AG04450 (cell line): ENCODE measurements at regions not wholly inside any gene's neighbourhood (a gene's known extent, or its start where the extent isn't known, plus 50 kb on each side); places are given as distances from the start of the nearest gene placed in this dataset.
A peak's percentile ranks its signal among the peaks of the same experiment; 100 is the strongest.

Experiments
- CTCF ChIA-PET: fragments of 300-600, 350-600 bp; formaldehyde crosslinking; extraction: SDS; loops from one replicate; lab custom pipeline; 2022; ENCODE audit warnings: antibody characterized with exemption, inconsistent platforms; lab: Charles Lee
- POLR2A ChIA-PET: fragments of 350-600 bp; formaldehyde crosslinking; extraction: SDS; loops from one replicate; lab custom pipeline; 2021; ENCODE audit warnings: antibody characterized with exemption, inconsistent platforms; lab: Yijun Ruan, JAX
- DNase-seq: peaks from one replicate; pipeline ENCODE4 v3.0.0-alpha.2; 2011; ENCODE audit warnings: low read depth, low spot score
- H3K27ac ChIP-seq: one replicate; pipeline ENCODE4 v1.5.1; 2012; ENCODE audit warnings: low read depth, low read length, control low read depth
- H3K27me3 ChIP-seq: one replicate; pipeline ENCODE4 v1.6.0; 2012; ENCODE audit warnings: low read length; ENCODE audit not compliant: control insufficient read depth, insufficient read depth
- H3K4me3 ChIP-seq: 2 replicates; pipeline ENCODE4 v1.5.1; 2011; ENCODE audit warnings: mild to moderate bottlenecking, low read depth, low read length, control low read depth
- H3K9me3 ChIP-seq: 2 replicates; pipeline ENCODE4 v1.5.1; 2012; ENCODE audit warnings: low read length; ENCODE audit not compliant: control insufficient read depth, insufficient read depth
- TF ChIP-seq, protein P1 (sequence below): IDR thresholded peaks from 2 replicates; pipeline ENCODE4 v1.5.1; 2011; ENCODE audit warnings: low read depth, low read length, control low read depth, inconsistent platforms

DNA sequence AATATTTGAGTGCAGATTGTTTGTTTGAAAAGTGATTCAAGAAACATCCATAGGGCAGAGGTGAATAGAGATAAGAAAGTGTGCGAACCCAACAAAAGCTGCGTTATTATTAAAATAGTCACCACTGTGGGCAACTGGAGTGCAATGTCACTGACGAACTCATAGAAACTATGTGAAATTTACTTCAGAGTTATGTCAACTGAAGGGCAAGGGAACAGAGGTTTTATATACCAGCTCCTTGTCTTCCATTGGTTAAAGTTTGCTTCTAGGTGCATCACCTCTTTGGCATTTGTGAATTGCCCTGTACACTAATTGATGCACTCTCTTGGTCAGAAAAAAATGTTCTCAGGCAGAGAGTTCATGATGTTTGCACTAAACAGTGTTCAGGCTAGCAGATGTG is 110.5 kb upstream of the NYAP2 start:
- TF ChIP-seq, protein P1, sequence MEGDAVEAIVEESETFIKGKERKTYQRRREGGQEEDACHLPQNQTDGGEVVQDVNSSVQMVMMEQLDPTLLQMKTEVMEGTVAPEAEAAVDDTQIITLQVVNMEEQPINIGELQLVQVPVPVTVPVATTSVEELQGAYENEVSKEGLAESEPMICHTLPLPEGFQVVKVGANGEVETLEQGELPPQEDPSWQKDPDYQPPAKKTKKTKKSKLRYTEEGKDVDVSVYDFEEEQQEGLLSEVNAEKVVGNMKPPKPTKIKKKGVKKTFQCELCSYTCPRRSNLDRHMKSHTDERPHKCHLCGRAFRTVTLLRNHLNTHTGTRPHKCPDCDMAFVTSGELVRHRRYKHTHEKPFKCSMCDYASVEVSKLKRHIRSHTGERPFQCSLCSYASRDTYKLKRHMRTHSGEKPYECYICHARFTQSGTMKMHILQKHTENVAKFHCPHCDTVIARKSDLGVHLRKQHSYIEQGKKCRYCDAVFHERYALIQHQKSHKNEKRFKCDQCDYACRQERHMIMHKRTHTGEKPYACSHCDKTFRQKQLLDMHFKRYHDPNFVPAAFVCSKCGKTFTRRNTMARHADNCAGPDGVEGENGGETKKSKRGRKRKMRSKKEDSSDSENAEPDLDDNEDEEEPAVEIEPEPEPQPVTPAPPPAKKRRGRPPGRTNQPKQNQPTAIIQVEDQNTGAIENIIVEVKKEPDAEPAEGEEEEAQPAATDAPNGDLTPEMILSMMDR: no peak
- ChIA-PET CTCF (interaction anchor here (1.0 kb wide), 2 partner anchors 10 to 371 kb away, joined by 4 to 6 read pairs; no protein-coding TSS in a partner anchor), POLR2A (no interaction called here)
- DNase-seq: no peak
- Histone ChIP-seq H3K27ac (no peak overlapping the region), H3K27me3 (no peaks in the 10 kb centered on the region), H3K9me3 (no peaks in the 10 kb centered on the region), H3K4me3 (no peak overlapping the region)

- DNase-seq: no peak
- TF ChIP-seq, protein P1: peak; percentile 87
- Histone ChIP-seq H3K27me3 (no peaks in the 10 kb centered on the region), H3K4me3 (no peak overlapping the region), H3K9me3 (no peaks in the 10 kb centered on the region), H3K27ac (no peak overlapping the region)
- ChIA-PET CTCF (interaction anchor here (0.6 to 5.3 kb wide), 22 partner anchors 10 to 1058 kb away, joined by 3 to 63 read pairs (median 4); partner anchors contain the start of gene NYAP2), POLR2A (no interaction called here)
Measured at GRCh38 chr2:225282858-225283710, 116.4 kb upstream of the NYAP2 start.

- CTCF ChIA-PET: no interaction called here
- no peaks in the 10 kb centered on the region for H3K27me3 ChIP-seq
- no peak for DNase-seq
- TF ChIP-seq, protein P1: no peak
- H3K9me3 ChIP-seq: no peaks in the 10 kb centered on the region
- H3K27ac ChIP-seq: no peak overlapping the region
- POLR2A ChIA-PET: no interaction called here
- H3K4me3 ChIP-seq: no peak overlapping the region
Measured at GRCh38 chr2:225276207-225276606, 123.3 kb upstream of the NYAP2 start.

- no peaks in the 10 kb centered on the region for H3K9me3 ChIP-seq
- TF ChIP-seq, protein P1: no peak
- H3K4me3 ChIP-seq: no peak overlapping the region
- no peak for DNase-seq
- H3K27me3 ChIP-seq: no peaks in the 10 kb centered on the region
- ChIA-PET POLR2A (no interaction called here), CTCF (no interaction called here)
- H3K27ac ChIP-seq: no peak overlapping the region
Measured at GRCh38 chr2:225275443-225275842, 124.1 kb upstream of the NYAP2 start.

DNA sequence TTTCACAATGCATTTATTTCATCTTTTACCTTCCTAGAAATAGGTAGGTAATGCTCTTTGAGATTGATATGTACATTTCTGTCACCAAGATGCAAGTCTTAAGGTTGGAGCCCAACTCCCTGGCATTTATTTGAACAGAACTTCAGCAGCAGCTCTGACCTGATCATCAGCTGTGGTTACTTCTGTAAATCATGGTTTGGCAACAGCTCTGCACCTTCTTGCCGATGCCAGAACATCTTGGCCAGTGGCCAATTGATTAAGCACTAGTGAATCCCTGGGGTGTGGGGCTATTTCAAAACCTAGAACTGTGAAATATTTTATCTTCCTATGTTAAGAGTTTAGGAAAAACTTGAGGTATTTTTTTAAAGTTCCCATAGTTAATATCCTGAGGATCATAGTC is 124.8 kb upstream of the NYAP2 start:
- Histone ChIP-seq H3K27ac (no peak overlapping the region), H3K9me3 (no peaks in the 10 kb centered on the region), H3K27me3 (no peaks in the 10 kb centered on the region), H3K4me3 (no peak overlapping the region)
- peak; percentile 15 for DNase-seq
- TF ChIP-seq, protein P1: no peak
- ChIA-PET POLR2A (no interaction called here), CTCF (no interaction called here)
